HEK293 (cell line): ENCODE measurements at regions not wholly inside any gene's neighbourhood (a gene's known extent, or its start where the extent isn't known, plus 50 kb on each side); places are given as distances from the start of the nearest gene placed in this dataset.

Source experiments
- CTCF ChIA-PET: fragments of 350-600 bp; formaldehyde crosslinking; extraction: SDS; loops from one replicate; lab custom pipeline; 2021; ENCODE audit warnings: antibody characterized with exemption; lab: Yijun Ruan, JAX
- POLR2A ChIA-PET: fragments of 300-600 bp; formaldehyde crosslinking; extraction: SDS; loops from one replicate; lab custom pipeline; 2020; ENCODE audit warnings: antibody characterized with exemption, inconsistent platforms; lab: Yijun Ruan, JAX
- H3K27ac ChIP-seq: fragments of 200-500 bp; sonication (Bioruptor generic); 2 replicates; pipeline ENCODE4 v1.5.1; 2014; ENCODE audit warnings: low read depth, low read length, control low read depth, inconsistent platforms; ENCODE audit errors: extremely low read depth
- H3K36me3 ChIP-seq, 2 experiments: fragments of 200-500 bp in 1 of 2; sonication (Bioruptor generic) in 1 of 2; 1 replicate in 1 of 2; 2 replicates in 1 of 2; pipeline ENCODE4 v1.5.1; 2014 to 2017; ENCODE audit warnings: inconsistent platforms in 2 of 2, low read length in 2 of 2; ENCODE audit not compliant: control insufficient read depth in 2 of 2, insufficient read depth in 1 of 2
- H3K4me1 ChIP-seq: fragments of 200-500 bp; sonication (Bioruptor generic); 2 replicates; pipeline ENCODE4 v1.5.1; 2014; ENCODE audit warnings: mild to moderate bottlenecking, low read length, inconsistent platforms; ENCODE audit not compliant: control insufficient read depth, insufficient read depth
- H3K4me3 ChIP-seq: 2 replicates; pipeline ENCODE4 v1.5.1; 2011; ENCODE audit warnings: low read depth, mild to moderate bottlenecking, control low read depth, low read length, moderate library complexity
- H3K9me3 ChIP-seq: fragments of 200-500 bp; sonication (Bioruptor generic); 2 replicates; pipeline ENCODE4 v1.5.1; 2014; ENCODE audit warnings: low read depth, low read length, inconsistent platforms; ENCODE audit not compliant: control insufficient read depth, insufficient read depth
- MYNN ChIP-seq: fragments of 450-650 bp; formaldehyde crosslinking; IDR thresholded peaks from 2 replicates; pipeline ENCODE4 v1.5.1; 2016; ENCODE audit warnings: missing biosample characterization, missing genetic modification characterization, borderline replicate concordance
- MZF1 ChIP-seq: fragments of 450-650 bp; formaldehyde crosslinking; IDR thresholded peaks from 2 replicates; pipeline ENCODE4 v1.5.1; 2017; ENCODE audit warnings: missing biosample characterization, missing genetic modification characterization, borderline replicate concordance
- OSR2 ChIP-seq: fragments of 450-650 bp; formaldehyde crosslinking; IDR thresholded peaks from 2 replicates; pipeline ENCODE4 v1.5.1; 2016; ENCODE audit warnings: missing biosample characterization, missing genetic modification characterization
- PATZ1 ChIP-seq: fragments of 450-650 bp; formaldehyde crosslinking; IDR thresholded peaks from 2 replicates; pipeline ENCODE4 v1.5.1; 2016; ENCODE audit warnings: missing biosample characterization, missing genetic modification characterization
- TCF7L2 ChIP-seq: IDR thresholded peaks from 2 replicates; pipeline ENCODE4 v1.6.1; 2011; ENCODE audit warnings: low read depth, mild to moderate bottlenecking, inconsistent platforms, low read length, moderate library complexity, borderline replicate concordance
- ZBTB48 ChIP-seq: fragments of 450-650 bp; formaldehyde crosslinking; IDR thresholded peaks from 2 replicates; pipeline ENCODE4 v1.5.1; 2016; ENCODE audit warnings: missing biosample characterization, missing genetic modification characterization
- ZFP3 ChIP-seq: fragments of 450-650 bp; formaldehyde crosslinking; IDR thresholded peaks from 2 replicates; pipeline ENCODE4 v1.5.1; 2016; ENCODE audit warnings: low read depth, missing biosample characterization, missing genetic modification characterization
- ZNF121 ChIP-seq: fragments of 450-650 bp; formaldehyde crosslinking; IDR thresholded peaks from 2 replicates; pipeline ENCODE4 v1.5.1; 2016; ENCODE audit warnings: missing biosample characterization, missing genetic modification characterization
- ZNF174 ChIP-seq: fragments of 450-650 bp; formaldehyde crosslinking; IDR thresholded peaks from 2 replicates; pipeline ENCODE4 v1.5.0; 2017; ENCODE audit warnings: missing biosample characterization, mild to moderate bottlenecking, missing genetic modification characterization
- ZNF2 ChIP-seq: fragments of 450-650 bp; formaldehyde crosslinking; IDR thresholded peaks from 2 replicates; pipeline ENCODE4 v1.5.1; 2016; ENCODE audit warnings: missing biosample characterization, missing genetic modification characterization
- ZNF23 ChIP-seq: fragments of 450-650 bp; formaldehyde crosslinking; IDR thresholded peaks from 2 replicates; pipeline ENCODE4 v1.5.1; 2016; ENCODE audit warnings: missing biosample characterization, missing genetic modification characterization, borderline replicate concordance
- ZNF292 ChIP-seq: fragments of 450-650 bp; formaldehyde crosslinking; IDR thresholded peaks from 2 replicates; pipeline ENCODE4 v1.5.1; 2016; ENCODE audit warnings: low read depth, missing biosample characterization, missing genetic modification characterization, borderline replicate concordance
- ZNF473 ChIP-seq: fragments of 450-650 bp; formaldehyde crosslinking; IDR thresholded peaks from 2 replicates; pipeline ENCODE4 v1.5.1; 2017; ENCODE audit warnings: missing biosample characterization, missing genetic modification characterization
- ZNF513 ChIP-seq: fragments of 450-650 bp; IDR thresholded peaks from 2 replicates; pipeline ENCODE4 v1.5.1; 2018; ENCODE audit warnings: missing biosample characterization, missing genetic modification characterization
- ZNF529 ChIP-seq: fragments of 450-650 bp; formaldehyde crosslinking; IDR thresholded peaks from 2 replicates; pipeline ENCODE4 v1.5.1; 2017; ENCODE audit warnings: missing genetic modification characterization, missing biosample characterization; ENCODE audit not compliant: insufficient replicate concordance
- ZNF639 ChIP-seq: fragments of 450-650 bp; formaldehyde crosslinking; IDR thresholded peaks from 2 replicates; pipeline ENCODE4 v1.5.1; 2016; ENCODE audit warnings: missing biosample characterization, missing genetic modification characterization
- ZNF701 ChIP-seq: fragments of 450-650 bp; formaldehyde crosslinking; IDR thresholded peaks from 2 replicates; pipeline ENCODE4 v1.5.1; 2016; ENCODE audit warnings: missing biosample characterization, missing genetic modification characterization
- ZNF707 ChIP-seq: fragments of 450-650 bp; formaldehyde crosslinking; IDR thresholded peaks from 2 replicates; pipeline ENCODE4 v1.5.1; 2016; ENCODE audit warnings: missing biosample characterization, missing genetic modification characterization
- ZNF791 ChIP-seq: fragments of 450-650 bp; formaldehyde crosslinking; IDR thresholded peaks from 2 replicates; pipeline ENCODE4 v1.5.1; 2016; ENCODE audit warnings: missing biosample characterization, missing genetic modification characterization
- ZNF792 ChIP-seq: fragments of 450-650 bp; formaldehyde crosslinking; IDR thresholded peaks from 2 replicates; pipeline ENCODE4 v1.5.1; 2016; ENCODE audit warnings: missing biosample characterization, missing genetic modification characterization
- ZSCAN23 ChIP-seq: fragments of 450-650 bp; formaldehyde crosslinking; IDR thresholded peaks from 2 replicates; pipeline ENCODE4 v1.5.1; 2016; ENCODE audit warnings: missing biosample characterization, missing genetic modification characterization

GRCh38 chr16:62954144-62955032 is 918.1 kb upstream of the CDH8 start:
- Histone ChIP-seq H3K27ac (no peak overlapping the region), H3K36me3 (no peaks in the 10 kb centered on the region), H3K9me3 (no peaks in the 10 kb centered on the region), H3K4me1 (no peaks in the 10 kb centered on the region), H3K4me3 (no peak overlapping the region)
- no peak for TF ChIP-seq ZNF473 (tag by site-specific recombination)
- ChIA-PET POLR2A (no interaction called here), CTCF (no interaction called here)

GRCh38 chr16:62950351-62950750 is 914.1 kb upstream of the CDH8 start:
- CTCF ChIA-PET, result interaction anchor here (0.5 kb wide), 1 partner anchor 87 kb away, joined by 3 read pairs; no protein-coding TSS in a partner anchor
- no peak overlapping the region for H3K4me3 ChIP-seq
- no peak for TF ChIP-seq ZNF791 (tag by site-specific recombination)
- TF ChIP-seq ZBTB48 (tag by site-specific recombination), result no peak
- no peak for TF ChIP-seq ZSCAN23 (tag by site-specific recombination)
- no peak for TF ChIP-seq ZNF174 (tag by site-specific recombination)
- no peak for TF ChIP-seq MZF1
- TF ChIP-seq TCF7L2, result no peak
- no peak for TF ChIP-seq ZNF121 (tag by site-specific recombination)
- no peak for TF ChIP-seq ZNF23 (tag by site-specific recombination)
- TF ChIP-seq PATZ1 (tag by site-specific recombination), result no peak

GRCh38 chr16:62940569-62940968 is 904.3 kb upstream of the CDH8 start:
- Histone ChIP-seq H3K4me1 (no peaks in the 10 kb centered on the region), H3K9me3 (no peaks in the 10 kb centered on the region), H3K27ac (no peak overlapping the region), H3K4me3 (no peak overlapping the region), H3K36me3 (no peaks in the 10 kb centered on the region)
- POLR2A ChIA-PET, result no interaction called here
- CTCF ChIA-PET, result interaction anchor here (0.6 kb wide), 1 partner anchor 1795 kb away, joined by 4 read pairs; no protein-coding TSS in a partner anchor
- TF ChIP-seq ZNF513 (tag by site-specific recombination), result no peak
- TF ChIP-seq OSR2 (tag by site-specific recombination), result no peak
- TF ChIP-seq ZNF23 (tag by site-specific recombination), result no peak
- no peak for TF ChIP-seq ZNF707
- no peak for TF ChIP-seq ZNF292 (tag by site-specific recombination)
- TF ChIP-seq ZNF639 (tag by site-specific recombination), result no peak
- no peak for TF ChIP-seq ZNF792 (tag by site-specific recombination)
- no peak for TF ChIP-seq PATZ1 (tag by site-specific recombination)
- no peak for TF ChIP-seq ZNF701 (tag by site-specific recombination)
- TF ChIP-seq MYNN (tag by site-specific recombination), result no peak
- no peak for TF ChIP-seq ZFP3 (tag by site-specific recombination)
- TF ChIP-seq ZNF529 (tag by site-specific recombination), result no peak
- no peak for TF ChIP-seq ZNF2 (tag by site-specific recombination)

More at GRCh38 chr16:62950351-62950750, 914.1 kb upstream of the CDH8 start:
- Histone ChIP-seq H3K9me3 (no peaks in the 10 kb centered on the region), H3K4me1 (no peaks in the 10 kb centered on the region), H3K36me3 (no peaks in the 10 kb centered on the region), H3K27ac (no peak overlapping the region)
- POLR2A ChIA-PET, result no interaction called here
